Left lung (tissue), 4 donors: ENCODE measurements at regions not wholly inside any gene's neighbourhood (a gene's known extent, or its start where the extent isn't known, plus 50 kb on each side); places are given as distances from the start of the nearest gene placed in this dataset.
"Not testable (repeated sequence)": the region's sequence is repeated elsewhere in the genome, so short reads cannot be mapped to it uniquely, and the experiment has no call there.

ENCODE experiments used
- ATAC-seq: fragments of 200-7000 bp; cut with Tn5 transposase; one replicate; pipeline ENCODE4 v1.9.1; 2020; ENCODE audit warnings: moderate library complexity
- DNase-seq, 4 donors: peaks; one replicate each; pipeline ENCODE4 v3.0.0-alpha.2; 2013 to 2020
- H3K27ac ChIP-seq, 2 donors: fragments of 200-600 bp; sonication (generic) in 1 of 2; one replicate each; pipeline versions ENCODE4 v1.5.0 to v1.8.0; 2020 to 2021
- H3K27me3 ChIP-seq, 2 donors: fragments of 200-600 bp; sonication (generic) in 1 of 2; one replicate each; pipeline versions ENCODE4 v1.5.0 to v1.8.0; 2020 to 2021
- H3K36me3 ChIP-seq, 2 donors: fragments of 200-600 bp; sonication (generic) in 1 of 2; one replicate each; pipeline versions ENCODE4 v1.5.0 to v1.8.0; 2020 to 2021
- H3K4me1 ChIP-seq, 2 donors: fragments of 200-600 bp; one replicate each; pipeline ENCODE4 v1.8.0; 2021
- H3K4me3 ChIP-seq, 2 donors: fragments of 200-600 bp; sonication (generic) in 1 of 2; one replicate each; pipeline versions ENCODE4 v1.5.0 to v1.8.0; 2020 to 2021; ENCODE audit warnings: mild to moderate bottlenecking in 1 of 2
- H3K9me3 ChIP-seq, 2 donors: fragments of 200-600 bp; sonication (generic) in 1 of 2; one replicate each; pipeline versions ENCODE4 v1.5.0 to v1.8.0; 2020 to 2021
- intact Hi-C, 2 donors: fragments of 100-400 bp; cut with DNase I; formaldehyde crosslinking; loops; one replicate each; pipeline versions ENCODE4 v1.11.2 to v1.14.2; 2022
- TF ChIP-seq, protein P1 (sequence below), 2 donors: fragments of 200-600 bp; sonication (generic) in 1 of 2; IDR thresholded peaks; one replicate each; pipeline versions ENCODE4 v1.5.0 to v1.8.0; 2021; ENCODE audit warnings: antibody characterized with exemption in 2 of 2
- donor health status: DM: no; HTN: yes; CAD: no.
- donor health status: DM: no; HTN: no; CAD: no.

DNA sequence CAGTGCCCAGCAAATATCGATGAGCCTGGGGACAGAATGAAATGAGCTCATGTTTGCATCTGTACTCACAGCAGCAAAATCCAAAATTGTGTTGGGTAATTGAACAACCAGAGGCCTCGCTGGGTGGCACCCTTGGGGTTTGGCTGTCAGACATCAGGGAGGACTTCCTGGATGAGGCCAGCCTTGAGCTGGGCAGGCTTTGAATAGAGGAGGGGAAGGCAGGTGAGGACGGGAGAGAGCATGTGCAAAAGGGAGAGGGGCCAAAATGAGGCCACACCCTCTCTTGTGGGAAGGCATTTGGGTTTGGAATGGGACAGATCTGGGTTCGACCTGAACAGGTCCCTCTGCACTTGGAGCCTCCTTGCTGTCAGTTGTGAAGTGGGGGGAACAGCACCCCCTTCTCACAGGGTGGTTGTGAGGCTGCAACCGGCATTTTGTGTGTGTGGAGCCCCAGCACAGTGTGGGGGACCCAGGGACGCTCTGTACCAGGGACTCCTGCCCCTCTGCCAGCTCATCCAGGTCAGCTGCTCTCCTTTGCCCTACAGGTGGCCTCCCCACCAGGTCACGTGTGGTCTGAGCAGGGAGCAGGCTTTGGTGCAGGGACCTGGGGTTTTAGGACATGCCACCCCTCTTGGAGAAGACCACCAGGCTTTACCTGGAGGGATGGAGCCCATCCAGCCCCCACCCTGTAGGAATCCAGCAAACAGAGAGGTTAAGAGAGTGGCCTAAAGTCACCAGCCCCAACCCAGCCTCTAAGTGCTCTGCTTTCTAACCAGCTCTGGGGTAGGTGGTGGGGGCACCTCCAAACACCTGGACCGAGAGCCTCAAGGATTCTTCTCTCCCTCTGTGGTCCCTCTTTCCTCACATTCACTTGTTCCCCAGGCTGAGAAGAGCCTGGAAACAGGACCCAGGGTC is 521.8 kb downstream of the PTPRU start:
- Histone ChIP-seq H3K9me3 (no peaks in the 10 kb centered on the region), H3K4me1 (no peaks in the 10 kb centered on the region), H3K27ac (no peak overlapping the region), H3K36me3 (no peaks in the 10 kb centered on the region), H3K4me3 (no peak overlapping the region), H3K27me3 (peaks cover 0 to 17% of the 10 kb centered on the region in 2 donors)
- ATAC-seq (no peak), DNase-seq (no peak)
- TF ChIP-seq, protein P1, sequence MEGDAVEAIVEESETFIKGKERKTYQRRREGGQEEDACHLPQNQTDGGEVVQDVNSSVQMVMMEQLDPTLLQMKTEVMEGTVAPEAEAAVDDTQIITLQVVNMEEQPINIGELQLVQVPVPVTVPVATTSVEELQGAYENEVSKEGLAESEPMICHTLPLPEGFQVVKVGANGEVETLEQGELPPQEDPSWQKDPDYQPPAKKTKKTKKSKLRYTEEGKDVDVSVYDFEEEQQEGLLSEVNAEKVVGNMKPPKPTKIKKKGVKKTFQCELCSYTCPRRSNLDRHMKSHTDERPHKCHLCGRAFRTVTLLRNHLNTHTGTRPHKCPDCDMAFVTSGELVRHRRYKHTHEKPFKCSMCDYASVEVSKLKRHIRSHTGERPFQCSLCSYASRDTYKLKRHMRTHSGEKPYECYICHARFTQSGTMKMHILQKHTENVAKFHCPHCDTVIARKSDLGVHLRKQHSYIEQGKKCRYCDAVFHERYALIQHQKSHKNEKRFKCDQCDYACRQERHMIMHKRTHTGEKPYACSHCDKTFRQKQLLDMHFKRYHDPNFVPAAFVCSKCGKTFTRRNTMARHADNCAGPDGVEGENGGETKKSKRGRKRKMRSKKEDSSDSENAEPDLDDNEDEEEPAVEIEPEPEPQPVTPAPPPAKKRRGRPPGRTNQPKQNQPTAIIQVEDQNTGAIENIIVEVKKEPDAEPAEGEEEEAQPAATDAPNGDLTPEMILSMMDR (IDR thresholded peaks at IDR 0.05) = no peak
- intact Hi-C loops = no loop called here

DNA sequence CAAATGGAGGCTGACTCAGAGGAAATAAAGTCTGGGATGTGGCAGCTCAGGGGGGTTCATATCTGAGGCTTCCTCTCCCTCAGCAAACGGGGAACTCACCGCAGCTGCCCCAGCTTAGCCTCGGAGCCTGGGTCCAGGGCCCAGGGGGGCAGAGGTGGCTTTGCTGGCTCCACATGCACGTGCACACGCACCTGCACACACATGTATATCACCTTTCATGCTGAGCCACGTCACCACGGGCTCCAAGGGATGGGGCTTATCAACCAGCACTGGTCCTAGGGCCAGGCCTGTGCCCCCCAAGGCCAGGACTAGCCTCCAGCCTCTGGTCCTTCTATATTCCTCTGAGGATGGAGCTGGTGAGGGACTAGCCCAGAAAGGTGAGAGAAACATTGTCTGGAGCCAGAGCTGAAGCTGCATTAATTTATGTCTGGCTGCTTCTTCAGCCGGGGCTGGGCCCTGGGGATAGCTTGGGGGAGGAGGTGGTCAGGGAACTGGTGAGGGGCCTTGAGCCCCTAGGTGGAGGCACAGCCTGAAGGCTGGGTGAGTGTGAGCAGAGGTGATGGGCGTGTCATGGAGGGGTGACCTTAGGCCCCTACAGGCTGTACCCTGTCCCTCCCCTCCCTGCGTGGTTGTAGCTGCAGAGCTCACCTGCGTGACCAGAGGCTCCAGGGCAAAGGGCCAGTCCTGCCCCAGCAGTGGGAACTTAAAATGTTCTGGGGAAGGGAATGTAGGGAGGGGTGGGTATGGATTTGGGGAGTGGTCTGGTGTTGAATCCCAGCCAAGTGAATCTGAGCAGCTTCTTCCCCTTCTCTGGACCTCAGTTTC is 520.8 kb downstream of the PTPRU start:
- H3K9me3 ChIP-seq = no peaks in the 10 kb centered on the region
- ATAC-seq = no peak
- TF ChIP-seq, protein P1 (IDR thresholded peaks at IDR 0.05) = no peak
- intact Hi-C loops = no loop called here
- H3K36me3 ChIP-seq = no peaks in the 10 kb centered on the region
- peaks cover 0 to 23% of the 10 kb centered on the region in 2 donors for H3K27me3 ChIP-seq
- H3K27ac ChIP-seq = no peak overlapping the region
- DNase-seq = no peak
- no peaks in the 10 kb centered on the region for H3K4me1 ChIP-seq
- no peak overlapping the region for H3K4me3 ChIP-seq

DNA sequence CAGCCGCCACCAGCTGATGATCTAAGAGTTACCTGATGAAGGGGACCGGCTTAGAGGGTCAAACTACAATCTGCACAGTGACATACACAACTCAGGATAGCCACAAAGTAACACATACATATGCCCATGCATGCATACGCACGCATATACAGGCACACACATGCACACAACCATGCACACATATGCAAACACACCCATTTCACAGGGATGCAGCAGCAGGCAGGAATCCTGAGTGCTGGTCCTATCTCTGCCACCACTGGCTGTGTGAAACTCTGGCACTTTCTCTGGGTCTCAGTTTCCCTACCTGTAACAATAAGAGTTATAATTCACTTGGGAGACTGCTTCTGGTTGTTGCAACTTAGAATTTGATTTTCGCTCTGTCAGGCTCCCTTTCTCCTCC is 520.2 kb downstream of the PTPRU start:
- H3K36me3 ChIP-seq = no peaks in the 10 kb centered on the region
- no peaks in the 10 kb centered on the region for H3K4me1 ChIP-seq
- DNase-seq (no peak), ATAC-seq (no peak)
- no peak overlapping the region for H3K27ac ChIP-seq
- H3K9me3 ChIP-seq = no peaks in the 10 kb centered on the region
- H3K27me3 ChIP-seq = peaks cover 0 to 28% of the 10 kb centered on the region in 2 donors
- intact Hi-C loops = no loop called here
- H3K4me3 ChIP-seq = no peak overlapping the region
- TF ChIP-seq, protein P1 (IDR thresholded peaks at IDR 0.05) = no peak

DNA sequence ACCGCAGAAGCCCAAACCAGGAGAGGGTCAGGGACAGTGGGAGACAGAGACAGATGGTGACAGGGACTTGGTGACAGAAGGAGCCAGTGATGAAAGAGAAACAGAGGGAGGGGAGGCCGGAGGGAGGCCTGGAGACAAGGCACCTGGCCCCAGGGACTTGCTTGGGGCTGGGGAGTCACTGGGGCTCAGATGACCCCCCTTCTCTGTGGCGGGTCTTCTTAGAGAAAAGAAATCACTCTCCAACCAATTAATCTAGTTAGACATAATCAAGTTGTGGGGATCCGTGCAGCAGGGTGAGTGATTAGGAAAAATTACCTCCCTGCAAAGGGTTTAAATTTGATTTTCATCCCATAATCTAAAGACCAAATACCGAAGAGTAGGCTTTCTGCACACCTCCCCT is 519.8 kb downstream of the PTPRU start:
- intact Hi-C loops = no loop called here
- no peak overlapping the region for H3K27ac ChIP-seq
- DNase-seq (no peak), ATAC-seq (no peak)
- H3K36me3 ChIP-seq = no peaks in the 10 kb centered on the region
- H3K4me3 ChIP-seq = no peak overlapping the region
- no peaks in the 10 kb centered on the region for H3K9me3 ChIP-seq
- H3K4me1 ChIP-seq = no peaks in the 10 kb centered on the region
- H3K27me3 ChIP-seq = peaks cover 0 to 28% of the 10 kb centered on the region in 2 donors
- TF ChIP-seq, protein P1 (IDR thresholded peaks at IDR 0.05) = no peak

DNA sequence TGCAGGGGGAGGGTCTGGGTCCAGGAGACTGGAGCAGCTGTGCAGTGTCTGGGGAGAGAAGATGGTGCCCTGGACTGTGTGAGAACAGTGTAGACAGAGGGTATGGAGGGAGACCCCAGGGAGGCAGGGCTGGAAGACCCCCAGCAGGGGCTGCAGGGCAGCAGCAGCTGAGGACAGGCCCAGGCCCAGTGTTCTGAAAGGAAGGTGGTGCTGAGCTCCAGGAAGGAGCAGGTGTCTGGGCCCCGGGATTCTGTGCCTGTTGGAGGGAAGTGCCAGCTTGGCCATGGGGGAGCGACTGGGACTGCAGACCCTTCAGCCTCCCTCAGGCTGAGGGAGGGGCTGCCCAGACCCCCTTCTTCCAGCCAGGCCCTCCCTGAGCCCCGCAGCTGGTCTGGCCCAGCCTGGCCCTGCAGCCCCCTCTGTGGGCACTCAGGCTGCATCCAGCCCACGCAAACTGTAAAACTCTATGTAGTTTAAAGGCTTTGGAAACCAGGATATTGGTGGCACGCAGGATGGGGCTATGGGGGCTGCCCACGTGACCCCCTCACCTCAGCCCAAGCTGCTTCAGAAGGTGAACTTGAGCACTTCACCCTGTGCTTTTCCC is 519.2 kb downstream of the PTPRU start:
- H3K4me1 ChIP-seq, DNase-seq, H3K4me3 ChIP-seq, H3K9me3 ChIP-seq, H3K27ac ChIP-seq, intact Hi-C loops, H3K36me3 ChIP-seq, ATAC-seq: not testable (repeated sequence)
- peaks cover 0 to 28% of the 10 kb centered on the region in 2 donors for H3K27me3 ChIP-seq
